Activated CD4-positive, alpha-beta T cell treated with anti-CD3 and anti-CD28 coated beads, Interleukin-2, amount 50 U/mL, for 48 hours (primary cell): ENCODE measurements at regions not wholly inside any gene's neighbourhood (a gene's known extent, or its start where the extent isn't known, plus 50 kb on each side); places are given as distances from the start of the nearest gene placed in this dataset.

Source experiments
- DNase-seq, 2 experiments: peaks; one replicate each; pipeline ENCODE4 v3.0.0-alpha.2; 2020

DNA sequence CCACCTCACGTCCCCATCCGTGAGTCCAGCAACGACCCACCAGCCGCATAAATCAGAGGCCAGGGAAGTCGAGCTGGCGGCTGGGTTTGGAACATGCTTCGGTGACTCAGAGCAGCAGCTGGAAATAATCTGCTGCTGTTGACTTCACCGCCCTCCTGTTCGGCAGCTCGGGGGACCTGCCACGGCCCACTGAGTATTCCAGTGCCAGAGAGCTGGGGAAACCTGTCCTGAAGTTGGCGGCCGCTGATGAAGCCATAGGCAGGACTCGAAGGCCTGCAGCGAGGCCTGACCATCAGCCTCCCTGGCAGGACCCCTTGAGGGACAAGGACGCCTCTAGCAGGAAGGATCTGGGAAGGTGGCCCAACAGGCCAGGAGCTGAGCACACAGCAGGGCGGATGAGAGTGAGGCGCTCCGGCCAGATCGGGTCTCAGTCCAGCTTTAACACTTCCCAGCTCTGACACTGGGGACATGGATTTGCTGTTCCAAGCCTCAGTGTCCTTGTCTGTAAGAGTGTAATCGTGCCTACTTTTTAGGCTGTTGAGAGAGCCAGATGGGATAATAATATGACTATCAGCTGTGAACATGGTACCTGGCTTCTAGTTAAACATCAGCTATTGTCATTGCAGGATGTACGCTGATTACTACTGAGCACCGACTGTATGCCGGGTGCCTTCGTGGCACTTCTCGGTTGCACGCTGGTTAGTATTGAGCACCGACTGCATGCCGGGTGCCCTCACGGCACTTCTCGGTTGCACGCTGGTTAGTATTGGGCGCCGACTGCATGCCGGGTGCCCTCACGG is 50.4 kb upstream of the CIBAR2 start:
- no peak for DNase-seq

DNA sequence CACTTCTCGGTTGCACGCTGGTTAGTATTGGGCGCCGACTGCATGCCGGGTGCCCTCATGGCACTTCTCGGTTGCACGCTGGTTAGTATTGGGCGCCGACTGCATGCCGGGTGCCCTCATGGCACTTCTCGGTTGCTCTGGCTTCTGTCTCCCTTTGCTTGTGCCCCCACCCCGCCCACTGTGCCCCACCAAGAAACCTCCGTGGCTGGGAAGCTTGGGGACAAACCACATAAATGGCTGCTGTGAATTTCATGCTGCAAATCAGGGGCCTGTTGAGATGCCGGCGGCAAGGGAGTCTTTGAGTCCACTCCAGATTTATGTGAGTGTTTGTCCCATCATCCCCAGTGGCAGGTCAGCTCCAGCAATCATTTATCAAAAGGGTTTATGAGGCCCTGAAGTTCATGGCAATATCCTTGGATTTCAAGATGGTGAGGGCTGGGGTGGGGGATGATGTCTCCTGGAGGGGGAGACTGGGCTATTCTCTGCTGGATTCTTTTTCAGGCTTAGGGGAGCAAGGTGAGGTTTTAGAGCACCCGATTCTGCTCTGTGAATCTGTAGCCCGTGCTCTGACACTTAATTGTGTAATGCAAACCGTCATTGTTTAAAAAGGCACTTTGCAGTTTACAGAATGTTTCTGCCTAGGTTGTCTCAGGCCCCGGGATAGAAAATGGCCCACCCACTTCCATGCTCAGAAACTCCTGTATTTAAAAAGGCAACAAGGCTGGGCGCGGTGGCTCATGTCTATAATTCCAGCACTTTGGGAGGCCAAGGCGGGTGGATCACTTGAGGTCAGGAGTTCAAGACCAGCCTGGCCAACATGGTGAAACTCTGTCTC is 51.2 kb upstream of the CIBAR2 start:
- DNase-seq, result no peak

DNA sequence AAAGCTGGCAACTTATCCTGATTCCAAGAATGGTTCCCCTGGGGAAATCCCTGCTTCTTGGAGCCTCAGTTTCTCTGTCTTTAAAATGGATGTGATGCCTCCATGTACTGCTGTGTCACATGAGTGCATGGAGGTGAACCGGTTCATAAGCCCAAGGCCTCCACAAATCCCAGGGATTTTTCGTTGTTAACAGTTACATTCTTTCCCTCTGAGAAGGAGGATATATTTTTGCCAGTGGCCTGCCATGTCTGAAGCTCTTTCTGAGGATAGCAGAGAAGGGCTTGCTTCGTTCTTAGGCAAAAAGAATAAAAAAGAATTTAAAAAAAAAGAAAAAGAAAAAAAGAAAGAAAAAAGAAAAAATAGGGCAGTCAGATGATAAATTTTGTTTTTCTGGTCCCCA is 52.2 kb upstream of the CIBAR2 start:
- no peak for DNase-seq

DNA sequence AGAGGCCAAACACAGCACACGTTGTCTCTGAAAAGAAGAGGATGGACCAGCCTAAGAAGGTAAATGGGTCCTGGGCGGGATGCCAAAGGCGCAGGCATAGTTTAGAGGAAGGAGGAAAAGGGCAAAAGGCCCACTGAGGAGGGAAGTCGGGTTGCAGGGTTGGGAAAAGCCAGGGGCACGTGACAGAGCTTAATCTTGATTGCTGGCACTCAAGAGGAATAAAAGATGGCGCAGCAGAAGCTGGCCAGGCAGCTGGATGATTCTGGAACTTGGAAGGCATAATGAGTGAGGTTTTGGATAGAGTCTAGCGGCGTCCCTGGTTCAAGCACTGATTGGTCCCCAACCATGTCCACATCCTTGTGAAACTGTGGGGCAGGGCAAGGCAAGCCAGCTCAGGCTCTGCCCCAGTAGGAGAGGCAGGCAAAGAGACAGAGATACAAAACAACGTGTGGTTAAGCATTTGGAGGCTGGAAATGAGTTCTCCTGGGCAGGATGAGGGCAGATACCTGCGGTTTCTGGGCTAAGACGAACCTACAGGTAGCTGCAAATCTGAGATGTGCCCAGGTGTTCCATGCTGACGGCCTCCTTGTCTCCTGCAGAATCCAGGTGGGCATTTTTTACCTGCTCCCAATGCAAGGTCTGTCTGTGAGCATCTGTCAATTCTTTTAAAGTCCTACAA is 52.7 kb upstream of the CIBAR2 start:
- no peak for DNase-seq

DNA sequence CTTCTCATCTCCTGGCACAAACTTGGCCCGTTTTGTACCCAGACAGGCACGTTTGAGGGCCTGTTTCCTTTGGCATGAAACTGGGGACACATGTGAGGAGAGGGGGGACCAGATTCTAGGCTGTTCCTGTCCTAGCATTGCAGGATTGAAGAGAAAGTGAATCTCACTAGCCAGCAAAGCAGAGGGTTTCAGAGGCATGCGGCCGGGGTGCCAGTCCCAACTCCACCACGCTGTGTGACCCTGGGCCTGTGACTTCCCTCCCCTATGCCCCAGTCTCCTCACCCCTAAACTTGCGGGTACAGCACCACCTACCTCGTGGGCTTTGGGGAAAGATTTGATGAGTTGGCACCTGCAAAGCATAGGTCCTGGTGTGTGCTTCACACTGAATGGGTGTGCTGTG is 53.5 kb upstream of the CIBAR2 start:
- no peak for DNase-seq

DNA sequence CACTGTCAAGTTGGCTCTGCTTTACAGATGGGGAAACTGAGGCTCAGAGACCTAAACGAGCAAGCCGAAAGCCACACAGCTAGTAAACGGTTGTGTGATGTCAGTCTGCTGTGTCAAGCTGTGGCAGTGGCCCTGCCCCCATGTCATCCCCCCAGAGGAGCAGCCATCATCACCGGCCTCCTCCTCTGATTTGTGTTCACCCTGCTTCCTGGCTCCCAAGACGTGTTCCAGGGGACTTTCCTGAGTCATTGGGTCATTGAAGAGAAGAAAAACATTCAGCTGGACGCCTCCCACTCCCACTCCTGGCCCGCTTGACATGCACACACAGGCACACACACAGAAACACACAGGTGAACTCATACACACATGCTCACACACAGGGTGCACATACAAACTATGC is 54.0 kb upstream of the CIBAR2 start:
- DNase-seq, result no peak

DNA sequence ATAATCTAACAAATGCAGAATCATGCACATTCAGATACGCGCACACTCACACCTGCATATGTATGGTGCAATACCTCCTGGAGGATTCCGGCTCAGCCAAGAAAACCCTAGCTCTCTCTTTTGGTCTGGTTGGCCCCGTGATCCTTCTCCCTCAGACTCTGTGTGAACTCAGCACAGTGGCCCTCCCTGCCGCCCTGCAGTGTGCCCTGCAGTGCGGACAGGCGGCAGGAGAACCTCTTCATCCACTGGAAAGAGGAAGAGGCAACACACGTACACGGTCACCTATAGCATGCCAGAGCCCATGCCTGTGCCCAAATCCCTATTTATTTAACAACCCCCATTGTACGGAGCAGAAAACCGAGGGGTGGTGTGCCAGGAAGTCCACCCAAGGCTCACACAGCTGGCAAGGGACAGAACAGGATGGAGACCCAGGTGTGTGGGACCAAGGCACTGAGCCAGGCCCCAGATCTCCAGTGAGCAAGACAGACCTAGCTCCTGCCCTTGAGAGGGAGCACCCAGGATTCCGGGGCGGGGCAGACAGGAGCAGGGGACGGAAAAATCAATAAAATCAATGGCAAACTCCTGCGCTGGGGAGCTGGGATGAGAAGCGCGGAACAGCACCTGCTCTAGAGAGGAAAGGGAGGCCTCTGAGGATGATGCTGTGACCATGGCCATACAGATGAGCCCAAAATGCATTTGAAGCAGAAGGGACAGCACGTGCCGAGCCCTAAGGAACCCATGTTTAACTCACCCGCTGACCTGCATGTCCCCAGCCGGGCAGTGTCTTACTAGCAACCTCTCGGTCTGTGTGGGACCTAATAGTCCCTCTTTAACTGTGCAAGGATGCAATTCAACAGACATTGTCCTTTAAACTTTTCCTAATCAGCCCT is 54.7 kb upstream of the CIBAR2 start:
- no peak for DNase-seq

DNA sequence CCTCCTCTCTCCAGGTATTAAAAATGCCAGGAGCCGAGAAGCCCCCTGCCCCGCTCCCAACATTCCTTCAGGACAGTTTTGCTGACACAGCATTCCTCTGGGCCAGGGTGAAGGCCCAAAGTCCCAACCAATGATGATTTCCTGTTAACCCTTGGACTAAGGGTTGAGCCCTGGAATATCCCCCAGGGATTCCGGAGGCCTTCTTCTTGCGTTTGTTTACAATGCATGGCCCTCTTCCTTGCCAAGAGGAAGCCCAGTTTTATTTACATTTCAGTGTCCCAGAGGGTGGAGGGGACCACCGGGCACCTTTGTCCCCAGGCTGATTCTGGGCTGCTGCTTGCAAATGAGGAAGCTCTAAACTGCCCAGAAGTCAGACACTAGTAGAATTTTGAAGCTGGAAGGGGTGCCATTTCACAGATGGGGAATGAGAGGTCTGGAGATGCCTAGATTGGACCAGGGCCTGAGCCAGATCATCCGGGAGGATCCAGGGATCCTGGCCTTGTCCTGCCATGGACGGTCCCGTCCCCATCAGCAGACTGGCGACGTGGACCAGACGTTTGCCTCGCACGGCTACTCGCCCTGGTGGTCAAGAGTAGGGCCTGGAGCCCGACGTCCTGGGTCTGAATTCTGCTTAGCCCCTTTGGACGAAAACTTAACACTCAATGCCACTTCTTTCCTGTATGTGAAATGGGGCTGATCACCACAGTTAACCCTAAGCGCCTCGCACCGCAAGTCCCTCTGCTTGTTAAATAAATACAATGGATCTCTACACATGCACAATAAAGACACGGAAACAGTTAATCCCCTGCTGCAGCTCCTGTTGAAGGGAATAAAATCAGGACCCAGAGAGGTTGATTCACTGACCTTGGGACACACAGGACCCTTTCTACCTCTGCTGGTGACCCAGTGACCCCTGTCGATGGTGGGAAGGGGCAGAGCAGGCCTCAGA is 55.6 kb upstream of the CIBAR2 start:
- DNase-seq, result no peak

DNA sequence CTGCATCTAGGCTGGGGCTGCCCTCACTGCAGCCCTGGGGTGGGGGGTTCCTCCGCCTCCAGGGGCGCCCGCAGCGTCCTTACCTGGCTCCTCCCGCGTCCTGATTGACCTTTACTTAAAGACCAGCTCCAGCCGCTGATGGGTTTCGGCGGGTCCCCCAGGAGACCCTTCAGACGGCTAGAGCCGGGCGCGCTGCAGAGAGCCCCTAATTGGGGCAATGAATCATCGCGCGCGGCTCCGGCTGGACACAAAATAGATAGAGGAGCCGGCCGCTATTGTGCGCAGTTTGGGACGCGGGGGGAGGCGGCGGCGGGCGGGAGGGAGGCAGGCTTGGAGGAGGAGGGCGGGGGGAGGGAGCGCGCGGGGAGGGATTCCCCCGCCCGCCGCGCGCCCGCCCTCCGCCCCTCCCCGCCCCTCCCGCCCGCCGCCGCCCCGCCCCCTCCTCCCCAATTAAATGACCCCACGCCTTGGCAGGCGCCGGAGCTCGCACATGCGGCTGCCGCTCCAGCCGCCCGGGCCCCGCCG is 56.5 kb upstream of the CIBAR2 start:
- no peak for DNase-seq

DNA sequence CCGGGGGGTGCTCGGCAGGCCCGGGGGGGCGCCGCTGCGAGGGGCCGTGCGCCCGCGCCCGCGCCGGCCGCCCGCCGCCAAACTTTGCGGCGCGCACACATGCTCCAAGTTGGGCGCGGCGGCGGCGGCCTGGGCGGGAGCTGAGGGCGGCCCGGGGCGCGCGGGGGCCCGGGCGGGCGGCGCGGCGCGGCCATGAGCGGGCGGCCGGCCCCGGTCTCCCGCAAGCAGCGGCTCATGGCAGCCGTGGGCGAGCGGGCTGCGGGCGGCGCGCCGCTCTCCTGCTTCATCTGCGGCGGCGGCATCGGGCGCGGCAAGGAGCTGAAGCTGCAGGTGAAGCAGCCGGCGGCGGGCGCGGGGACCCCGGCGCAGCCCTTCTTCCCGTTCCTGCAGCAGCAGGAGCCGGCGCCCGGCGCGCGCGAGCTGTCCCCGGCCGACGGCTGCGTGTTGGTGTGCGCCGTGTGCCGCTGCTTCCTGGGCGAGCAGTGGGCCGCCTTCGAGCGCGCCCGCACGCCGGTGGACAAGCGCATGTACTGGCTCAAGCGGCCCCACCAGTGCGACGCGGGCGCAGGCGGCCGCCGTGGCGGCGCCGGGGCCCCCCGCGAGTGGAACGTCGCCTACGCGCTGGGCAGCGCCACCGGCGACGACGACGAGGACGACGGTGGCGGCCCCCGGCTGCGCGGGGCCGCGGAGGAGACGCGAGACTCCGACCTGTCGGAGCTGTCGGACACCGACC is 57.2 kb upstream of the CIBAR2 start:
- DNase-seq, result peak in 1 of 2 experiments; percentile 8

DNA sequence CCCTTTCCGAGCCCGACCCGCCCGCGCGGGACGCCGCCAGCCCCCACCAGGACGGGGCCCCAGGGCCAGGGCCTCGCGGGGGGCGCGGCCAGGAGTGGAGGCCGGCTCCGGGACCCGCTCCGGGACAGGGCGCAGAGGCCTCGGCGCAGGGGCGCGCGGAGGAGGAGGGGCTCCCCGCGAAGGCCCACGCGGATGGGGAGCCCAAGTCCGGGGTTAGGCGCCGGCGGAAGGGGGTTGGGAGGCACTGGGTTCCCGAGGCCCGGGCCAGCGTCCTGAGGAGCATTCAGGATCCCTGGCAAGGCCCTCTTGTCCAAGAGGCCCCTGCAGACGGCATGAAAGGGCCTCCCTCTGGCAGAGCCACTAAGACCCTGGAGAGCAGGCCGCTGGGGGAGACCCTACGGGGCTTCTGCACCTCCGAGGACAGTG is 57.8 kb upstream of the CIBAR2 start:
- DNase-seq, result no peak

DNA sequence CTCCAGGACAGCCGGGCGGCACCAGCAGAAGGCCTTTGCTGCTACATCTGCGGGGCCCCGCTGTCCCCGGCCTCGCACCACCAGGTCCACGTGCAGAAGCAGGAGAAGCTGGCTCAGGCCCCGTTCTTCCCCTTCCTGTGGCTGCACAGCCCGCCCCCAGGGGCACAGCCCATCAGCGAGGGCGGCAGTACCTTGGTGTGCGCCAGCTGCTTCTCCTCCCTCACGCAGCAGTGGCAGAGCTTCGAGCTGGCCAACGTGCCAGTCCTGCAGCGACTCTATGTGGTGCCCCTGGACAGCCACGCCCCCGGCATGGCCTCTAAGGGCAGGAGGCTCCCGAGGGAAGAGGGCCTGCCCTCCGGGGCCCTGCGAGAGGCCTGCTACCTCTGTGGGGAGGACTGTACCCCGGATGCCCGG is 58.3 kb upstream of the CIBAR2 start:
- DNase-seq, result no peak

DNA sequence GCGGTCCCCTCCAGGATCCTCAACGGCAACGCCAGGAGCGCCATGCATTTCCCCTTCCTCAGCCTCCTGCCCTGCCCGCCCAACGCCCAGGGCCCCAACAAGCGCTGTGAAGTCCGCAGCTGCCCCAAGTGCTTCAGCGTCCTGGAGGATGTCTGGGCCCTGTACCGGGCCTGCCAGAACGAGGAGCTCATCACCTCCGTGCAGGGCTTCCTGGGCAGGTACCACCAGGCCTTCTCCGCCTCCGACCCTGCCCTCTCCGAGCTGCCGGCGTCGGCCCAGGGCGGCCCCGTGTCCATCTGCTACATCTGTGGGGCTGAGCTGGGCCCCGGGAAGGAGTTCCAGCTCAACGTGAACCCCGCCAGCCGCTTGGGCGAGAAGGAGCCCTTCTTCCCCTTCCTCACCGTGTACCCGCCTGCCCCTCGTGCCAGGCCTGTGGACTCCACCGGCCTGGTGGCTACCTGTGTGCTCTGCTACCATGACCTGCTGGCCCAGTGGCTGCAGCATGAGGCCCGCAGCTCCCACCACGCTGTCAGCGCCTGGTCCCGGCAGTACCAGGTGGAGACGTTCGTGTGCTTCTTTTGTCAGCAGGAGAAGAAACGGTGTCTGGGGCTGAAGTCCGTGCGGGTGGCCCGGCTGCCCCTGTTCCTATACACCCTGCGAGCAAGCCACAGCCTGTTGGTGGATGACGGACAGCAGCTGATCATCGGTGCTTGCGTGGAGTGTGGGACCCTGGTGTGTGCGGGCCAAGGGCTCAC is 58.9 kb upstream of the CIBAR2 start:
- no peak for DNase-seq

DNA sequence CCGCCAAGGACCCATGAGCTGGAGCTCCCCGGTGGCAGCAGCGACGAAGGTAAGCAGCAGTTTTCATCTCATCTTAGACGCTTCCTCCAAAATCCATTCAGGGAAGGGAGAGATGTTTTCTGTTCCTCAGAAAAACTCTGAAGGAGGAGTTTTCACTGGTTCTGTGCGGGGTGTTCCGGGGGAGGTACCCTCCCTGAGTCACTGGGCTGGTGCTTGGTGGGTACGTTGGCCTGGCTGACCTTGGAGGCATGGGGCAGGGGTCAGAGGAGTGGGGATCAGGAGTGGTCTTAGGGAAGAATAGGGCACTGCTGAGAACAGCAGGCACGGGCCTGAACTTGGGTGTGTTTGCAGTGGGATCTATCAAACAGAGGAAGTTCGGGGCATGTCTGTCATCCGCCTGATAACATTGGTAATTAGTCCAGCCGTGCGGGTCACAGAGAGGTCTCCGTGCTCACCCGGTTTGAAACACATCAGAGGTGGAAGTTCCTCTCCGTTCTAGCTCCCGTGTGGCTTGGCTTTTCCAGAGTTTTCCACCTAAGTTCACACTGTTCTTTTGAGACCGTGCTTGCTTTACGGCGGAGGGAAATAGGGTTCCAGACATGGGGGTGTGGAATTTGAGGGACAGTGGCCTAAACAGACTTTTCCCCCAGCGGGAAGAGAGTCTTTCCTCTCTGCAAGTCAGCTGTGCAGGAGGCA is 59.6 kb upstream of the CIBAR2 start:
- no peak for DNase-seq

DNA sequence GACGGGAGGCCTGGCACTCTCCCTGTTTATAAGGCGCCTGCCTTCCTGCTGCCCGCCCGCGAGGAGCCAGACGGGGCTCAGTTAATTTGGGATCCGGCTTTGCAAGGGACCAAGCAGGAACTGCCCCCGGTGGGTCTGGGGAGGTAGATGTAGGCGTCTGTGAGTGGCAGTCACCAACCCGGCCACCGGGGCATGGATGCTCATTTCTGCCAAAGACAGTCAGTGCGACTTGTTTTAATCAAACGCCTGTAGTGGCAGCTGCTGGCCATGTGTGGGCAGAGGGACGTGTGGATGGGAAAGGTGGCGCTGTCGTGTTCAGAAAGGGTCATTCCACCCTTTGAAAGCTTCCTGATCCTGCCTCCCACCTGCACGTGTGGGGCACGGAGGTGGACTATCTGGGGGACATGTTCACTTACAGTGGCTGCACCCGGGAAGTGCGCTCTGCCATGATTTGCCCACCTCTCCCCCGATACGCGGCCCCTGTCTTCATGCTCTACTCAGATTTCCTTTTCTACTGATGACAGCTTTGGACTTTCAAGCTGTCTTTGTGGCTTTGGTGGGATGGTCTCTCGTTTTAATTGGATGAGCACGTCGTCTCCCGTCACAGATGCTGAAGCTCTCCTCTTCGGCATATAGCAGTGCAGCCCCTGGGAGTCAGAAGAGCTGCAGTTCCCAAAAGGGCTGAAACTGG is 60.3 kb upstream of the CIBAR2 start:
- no peak for DNase-seq

DNA sequence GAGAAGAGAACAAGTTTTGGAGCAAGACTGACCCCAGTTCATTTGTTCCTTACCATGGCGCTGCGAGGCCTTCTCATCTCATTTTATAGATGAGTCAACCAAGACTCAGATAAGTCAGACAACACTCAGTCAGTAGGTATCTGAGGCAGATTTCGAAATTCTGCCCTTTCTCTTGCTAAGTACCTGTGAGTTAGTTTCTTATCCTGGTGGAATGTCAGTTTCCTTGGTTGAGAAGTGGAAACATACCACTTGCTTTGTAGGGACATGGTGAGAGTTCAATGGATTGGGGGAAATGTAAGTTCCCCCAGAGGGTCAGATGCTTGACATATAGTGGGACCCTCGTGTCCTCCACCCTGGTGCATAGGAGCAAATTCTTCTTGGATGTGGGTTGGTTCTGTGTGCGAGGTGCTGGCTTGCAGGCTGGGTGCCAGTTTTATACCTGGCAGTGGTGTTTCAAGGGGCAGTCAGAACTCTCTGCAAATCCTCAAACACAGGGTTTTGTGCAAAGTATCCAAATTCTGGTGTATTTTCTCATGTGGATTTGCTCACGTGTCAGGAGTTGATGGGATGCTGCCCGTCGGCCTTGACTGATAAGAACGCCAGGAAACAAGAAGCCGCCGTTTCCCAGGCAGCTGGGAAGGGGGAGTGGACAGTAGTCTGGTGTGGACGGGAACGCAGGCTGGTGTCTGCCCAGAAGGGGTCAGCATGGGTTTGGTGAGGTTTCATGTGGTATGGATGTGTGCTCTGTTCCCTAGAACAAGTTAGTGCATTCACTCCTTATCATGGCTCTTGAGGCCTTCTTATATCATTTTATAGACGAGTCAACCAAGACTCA is 61.1 kb upstream of the CIBAR2 start:
- no peak for DNase-seq

DNA sequence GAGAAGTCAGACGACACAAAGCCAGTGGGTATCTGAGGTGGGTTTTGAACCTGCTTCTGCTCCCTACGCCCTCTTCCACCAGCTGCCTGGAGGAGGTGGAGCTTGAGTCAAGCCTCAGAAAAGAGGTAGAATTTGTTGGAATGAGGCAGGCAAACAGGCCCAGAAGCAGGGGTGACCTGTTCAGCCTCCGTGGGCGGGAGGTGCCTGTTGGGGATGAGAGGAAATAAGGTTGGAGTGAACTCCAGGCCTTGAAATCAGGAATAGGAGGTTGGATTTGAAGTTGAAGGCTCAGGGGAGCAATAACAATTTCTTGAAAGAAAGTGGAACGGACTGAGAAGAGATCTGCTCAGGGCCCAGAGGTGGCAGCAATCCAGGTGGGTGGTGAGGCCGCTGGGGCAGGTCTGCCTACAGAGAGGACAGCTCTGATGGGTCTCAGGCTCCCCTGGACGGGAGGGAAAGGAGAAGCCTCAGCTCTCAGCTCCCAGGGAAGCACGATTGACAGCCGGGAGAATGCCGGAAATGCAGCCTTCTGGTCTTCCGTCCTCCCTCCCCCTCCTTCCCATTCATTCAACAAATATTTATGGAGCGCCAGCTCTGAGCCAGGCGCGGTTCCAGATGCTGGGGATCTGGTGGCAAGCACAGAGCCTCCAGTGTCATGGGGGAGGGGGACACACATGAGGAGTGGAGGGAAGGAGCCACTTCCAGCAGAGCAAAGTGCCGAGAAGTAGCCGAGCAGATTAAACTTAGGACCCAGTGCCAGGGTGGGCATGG is 61.9 kb upstream of the CIBAR2 start:
- no peak for DNase-seq
